ENCODE measurements at regions not wholly inside any gene's neighbourhood (a gene's known extent, or its start where the extent isn't known, plus 50 kb on each side); places are given as distances from the start of the nearest gene placed in this dataset.
"Not testable (repeated sequence)": the region's sequence is repeated elsewhere in the genome, so short reads cannot be mapped to it uniquely, and the experiment has no call there.

GRCh38 chr18:34528177-34528576, 181.9 kb upstream of the DTNA start:
- H3K9me3 Mint-ChIP-seq, result no peaks in the 10 kb centered on the region
- H3K36me3 Mint-ChIP-seq, result no peaks in the 10 kb centered on the region
- peaks cover 31% of the 10 kb centered on the region for H3K4me1 Mint-ChIP-seq
- H3K4me3 Mint-ChIP-seq, result no peak overlapping the region
- H3K27ac Mint-ChIP-seq, result no peak overlapping the region
- TF ChIP-seq, protein P1, sequence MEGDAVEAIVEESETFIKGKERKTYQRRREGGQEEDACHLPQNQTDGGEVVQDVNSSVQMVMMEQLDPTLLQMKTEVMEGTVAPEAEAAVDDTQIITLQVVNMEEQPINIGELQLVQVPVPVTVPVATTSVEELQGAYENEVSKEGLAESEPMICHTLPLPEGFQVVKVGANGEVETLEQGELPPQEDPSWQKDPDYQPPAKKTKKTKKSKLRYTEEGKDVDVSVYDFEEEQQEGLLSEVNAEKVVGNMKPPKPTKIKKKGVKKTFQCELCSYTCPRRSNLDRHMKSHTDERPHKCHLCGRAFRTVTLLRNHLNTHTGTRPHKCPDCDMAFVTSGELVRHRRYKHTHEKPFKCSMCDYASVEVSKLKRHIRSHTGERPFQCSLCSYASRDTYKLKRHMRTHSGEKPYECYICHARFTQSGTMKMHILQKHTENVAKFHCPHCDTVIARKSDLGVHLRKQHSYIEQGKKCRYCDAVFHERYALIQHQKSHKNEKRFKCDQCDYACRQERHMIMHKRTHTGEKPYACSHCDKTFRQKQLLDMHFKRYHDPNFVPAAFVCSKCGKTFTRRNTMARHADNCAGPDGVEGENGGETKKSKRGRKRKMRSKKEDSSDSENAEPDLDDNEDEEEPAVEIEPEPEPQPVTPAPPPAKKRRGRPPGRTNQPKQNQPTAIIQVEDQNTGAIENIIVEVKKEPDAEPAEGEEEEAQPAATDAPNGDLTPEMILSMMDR (IDR thresholded peaks at IDR 0.05; ENCODE audit: unreplicated experiment), result no peak
- no peak for DNase-seq (ENCODE audit: low spot score in 2 of 2, unreplicated experiment in 2 of 2)
- no peaks in the 10 kb centered on the region for H3K27me3 Mint-ChIP-seq (ENCODE audit: low read depth)

GRCh38 chr18:34529358-34530335, 180.5 kb upstream of the DTNA start:
- no peak for DNase-seq (ENCODE audit: low spot score in 2 of 2, unreplicated experiment in 2 of 2)
- Mint-ChIP-seq H3K27me3 (ENCODE audit: low read depth) (no peaks in the 10 kb centered on the region), H3K4me1 (peaks cover 28% of the 10 kb centered on the region), H3K4me3 (no peak overlapping the region), H3K27ac (no peak overlapping the region), H3K36me3 (no peaks in the 10 kb centered on the region), H3K9me3 (no peaks in the 10 kb centered on the region)
- TF ChIP-seq, protein P1 (IDR thresholded peaks at IDR 0.05; ENCODE audit: unreplicated experiment), result no peak

DNA sequence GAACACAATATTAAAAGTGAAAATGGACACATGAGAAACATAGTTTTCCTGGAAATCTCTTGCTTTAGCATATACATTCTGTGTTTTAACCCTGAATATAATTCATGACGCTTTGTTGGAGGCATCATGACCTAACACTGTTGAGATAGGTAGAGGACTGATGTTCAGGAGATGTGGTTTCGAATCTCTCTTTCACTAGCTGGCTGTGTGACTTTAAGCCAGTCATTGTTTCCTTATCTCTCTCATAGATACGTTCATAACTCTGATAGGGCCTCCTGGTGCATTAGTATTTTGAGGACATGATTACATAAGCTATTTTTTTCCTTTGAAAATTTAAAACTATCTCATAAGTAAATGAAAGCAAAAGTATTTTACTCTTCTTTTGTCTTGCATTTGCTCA, 179.0 kb upstream of the DTNA start:
- H3K9me3 Mint-ChIP-seq, result peaks cover 6% of the 10 kb centered on the region
- H3K27ac Mint-ChIP-seq, result no peak overlapping the region
- H3K4me3 Mint-ChIP-seq, result no peak overlapping the region
- TF ChIP-seq, protein P1 (IDR thresholded peaks at IDR 0.05; ENCODE audit: unreplicated experiment), result no peak
- no peaks in the 10 kb centered on the region for H3K36me3 Mint-ChIP-seq
- peaks cover 19% of the 10 kb centered on the region for H3K4me1 Mint-ChIP-seq
- DNase-seq (ENCODE audit: low spot score in 2 of 2, unreplicated experiment in 2 of 2), result no peak
- H3K27me3 Mint-ChIP-seq (ENCODE audit: low read depth), result no peaks in the 10 kb centered on the region

DNA sequence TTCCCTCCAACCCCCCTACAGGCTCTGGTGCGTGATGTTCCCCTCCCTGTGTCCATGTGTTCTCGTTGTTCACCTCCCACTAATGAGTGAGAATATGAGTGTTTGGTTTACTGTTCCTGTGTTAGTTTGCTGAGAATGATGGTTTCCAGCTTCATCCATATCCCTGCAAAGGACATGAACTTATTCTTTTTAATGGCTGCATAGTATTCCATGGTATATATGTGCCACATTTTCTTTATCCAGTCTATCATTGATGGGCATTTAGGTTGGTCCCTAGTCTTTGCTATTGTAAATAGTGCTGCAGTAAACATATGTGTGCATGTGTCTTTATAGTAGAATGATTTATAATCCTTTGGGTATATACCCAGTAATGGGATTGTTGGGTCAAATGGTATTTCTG, 175.5 kb upstream of the DTNA start:
- H3K27me3 Mint-ChIP-seq (ENCODE audit: low read depth); H3K9me3 Mint-ChIP-seq; DNase-seq (ENCODE audit: low spot score in 2 of 2, unreplicated experiment in 2 of 2); H3K4me1 Mint-ChIP-seq; H3K36me3 Mint-ChIP-seq; H3K27ac Mint-ChIP-seq; H3K4me3 Mint-ChIP-seq: not testable (repeated sequence)

GRCh38 chr18:34540897-34541296, 169.2 kb upstream of the DTNA start:
- Mint-ChIP-seq H3K27ac (no peak overlapping the region), H3K4me3 (no peak overlapping the region), H3K4me1 (peaks cover 5% of the 10 kb centered on the region), H3K36me3 (no peaks in the 10 kb centered on the region), H3K9me3 (no peaks in the 10 kb centered on the region), H3K27me3 (ENCODE audit: low read depth) (no peaks in the 10 kb centered on the region)
- TF ChIP-seq, protein P1 (IDR thresholded peaks at IDR 0.05; ENCODE audit: unreplicated experiment), result no peak
- no peak for DNase-seq (ENCODE audit: low spot score in 2 of 2, unreplicated experiment in 2 of 2)

DNA sequence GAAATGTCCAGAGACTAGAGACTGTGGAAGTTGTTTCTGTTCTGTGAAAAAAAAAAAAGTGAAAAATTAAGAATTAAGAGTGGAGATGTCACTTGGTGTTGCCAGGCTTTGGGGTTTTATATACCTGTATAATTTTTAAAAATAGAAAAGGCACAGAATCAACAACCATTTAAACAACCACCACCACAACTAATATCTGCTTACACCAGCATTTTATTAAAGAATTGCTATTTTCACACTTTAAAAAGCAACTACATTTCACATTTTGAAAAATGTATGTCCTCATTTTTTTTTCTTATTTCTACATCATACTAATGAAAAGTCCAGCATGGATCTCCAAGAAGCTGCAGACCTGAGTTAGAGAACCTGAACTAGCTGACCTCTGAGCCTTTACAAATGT, 167.5 kb upstream of the DTNA start:
- TF ChIP-seq, protein P1 (IDR thresholded peaks at IDR 0.05; ENCODE audit: unreplicated experiment), result no peak
- no peaks in the 10 kb centered on the region for H3K27me3 Mint-ChIP-seq (ENCODE audit: low read depth)
- peaks cover 5% of the 10 kb centered on the region for H3K4me1 Mint-ChIP-seq
- no peak overlapping the region for H3K27ac Mint-ChIP-seq
- no peak for DNase-seq (ENCODE audit: low spot score in 2 of 2, unreplicated experiment in 2 of 2)
- H3K4me3 Mint-ChIP-seq, result no peak overlapping the region
- H3K36me3 Mint-ChIP-seq, result no peaks in the 10 kb centered on the region
- no peaks in the 10 kb centered on the region for H3K9me3 Mint-ChIP-seq

Measured in mesothelial cell of epicardium (in vitro differentiated cells).